ENCODE measurements at regions not wholly inside any gene's neighbourhood (a gene's known extent, or its start where the extent isn't known, plus 50 kb on each side); places are given as distances from the start of the nearest gene placed in this dataset.

DNA sequence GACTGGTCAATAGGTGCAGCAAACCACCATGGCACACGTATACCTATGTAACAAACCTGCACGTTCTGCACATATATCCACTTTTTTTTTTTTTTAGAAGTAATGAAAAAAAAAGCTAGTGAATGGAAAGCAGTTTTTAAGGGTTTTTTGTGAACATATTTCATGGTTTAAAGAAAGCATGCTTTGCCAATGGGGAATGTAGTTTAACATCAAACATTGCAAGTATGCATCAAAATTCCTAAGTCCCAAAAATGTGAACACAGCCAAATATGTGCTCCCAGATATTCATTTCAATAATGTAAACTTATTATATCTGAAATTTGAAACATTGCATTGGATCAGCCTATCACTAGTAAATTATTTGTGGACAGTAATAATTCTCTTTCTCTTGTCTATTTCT, 710.4 kb upstream of the FLRT2 start:
- no peak for TF ChIP-seq TAF1 (IDR thresholded peaks at IDR 0.05; ENCODE audit: borderline replicate concordance, low read depth, low read length)
- no peak for TF ChIP-seq POLR2A (IDR thresholded peaks at IDR 0.05; ENCODE audit: low read depth, low read length)
